ENCODE measurements at regions not wholly inside any gene's neighbourhood (a gene's known extent, or its start where the extent isn't known, plus 50 kb on each side); places are given as distances from the start of the nearest gene placed in this dataset.

DNA sequence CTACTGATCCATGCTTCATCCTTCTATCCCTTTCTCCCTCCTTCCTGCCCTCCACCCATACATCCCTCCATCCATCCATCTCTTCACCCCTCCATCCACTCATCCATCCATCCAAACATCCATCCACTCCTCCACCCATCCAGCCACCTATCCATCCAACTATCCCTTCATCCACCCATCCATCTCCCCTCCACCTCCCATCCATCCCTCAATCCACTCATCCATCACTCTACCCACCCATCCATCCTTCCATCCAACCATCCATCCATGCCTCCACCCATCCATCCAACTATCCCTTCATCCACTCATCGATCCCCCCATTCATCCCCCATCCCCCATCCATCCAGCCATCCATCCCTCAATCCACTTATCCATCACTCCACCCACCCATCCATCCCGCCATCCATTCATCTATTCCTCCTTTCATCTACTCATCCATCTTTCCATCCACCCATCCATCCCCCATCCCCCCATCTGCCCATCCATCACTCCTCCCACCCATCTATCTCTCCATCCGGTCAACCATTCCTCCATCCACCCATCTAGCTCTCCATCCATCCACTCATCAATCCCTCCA is 132.4 kb upstream of the IQSEC1 start:
- TF ChIP-seq POLR2A (IDR thresholded peaks at IDR 0.05; ENCODE audit: low read length) = no peak
- no peak for TF ChIP-seq GATA1 (IDR thresholded peaks at IDR 0.05; ENCODE audit: low read depth, low read length)

DNA sequence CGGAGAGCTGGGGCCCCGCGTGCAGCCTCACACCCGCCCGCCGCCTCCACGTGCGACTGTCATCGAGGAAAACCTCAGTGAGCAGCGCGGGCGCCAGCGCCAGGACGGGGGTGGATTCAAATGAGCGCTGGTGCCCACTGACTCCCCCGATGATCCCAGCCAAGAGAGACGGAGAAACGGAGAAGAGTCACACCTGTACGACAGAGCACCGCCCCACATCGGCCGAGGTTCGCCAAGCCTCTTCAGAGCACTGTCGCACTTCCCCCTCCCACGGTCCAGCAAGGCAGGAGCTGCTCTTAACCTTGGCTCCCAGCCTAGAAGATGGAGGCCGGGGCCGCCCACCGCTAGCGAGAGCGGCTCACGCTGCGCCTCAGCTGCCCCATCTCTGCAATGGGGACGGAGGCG is 130.9 kb upstream of the IQSEC1 start:
- DNase-seq = no peak
- TF ChIP-seq POLR2A (IDR thresholded peaks at IDR 0.05; ENCODE audit: low read length) (no peak), GATA1 (IDR thresholded peaks at IDR 0.05; ENCODE audit: low read depth, low read length) (no peak)

More for the DNA sequence above, 132.4 kb upstream of the IQSEC1 start:
- no peak for DNase-seq

DNA sequence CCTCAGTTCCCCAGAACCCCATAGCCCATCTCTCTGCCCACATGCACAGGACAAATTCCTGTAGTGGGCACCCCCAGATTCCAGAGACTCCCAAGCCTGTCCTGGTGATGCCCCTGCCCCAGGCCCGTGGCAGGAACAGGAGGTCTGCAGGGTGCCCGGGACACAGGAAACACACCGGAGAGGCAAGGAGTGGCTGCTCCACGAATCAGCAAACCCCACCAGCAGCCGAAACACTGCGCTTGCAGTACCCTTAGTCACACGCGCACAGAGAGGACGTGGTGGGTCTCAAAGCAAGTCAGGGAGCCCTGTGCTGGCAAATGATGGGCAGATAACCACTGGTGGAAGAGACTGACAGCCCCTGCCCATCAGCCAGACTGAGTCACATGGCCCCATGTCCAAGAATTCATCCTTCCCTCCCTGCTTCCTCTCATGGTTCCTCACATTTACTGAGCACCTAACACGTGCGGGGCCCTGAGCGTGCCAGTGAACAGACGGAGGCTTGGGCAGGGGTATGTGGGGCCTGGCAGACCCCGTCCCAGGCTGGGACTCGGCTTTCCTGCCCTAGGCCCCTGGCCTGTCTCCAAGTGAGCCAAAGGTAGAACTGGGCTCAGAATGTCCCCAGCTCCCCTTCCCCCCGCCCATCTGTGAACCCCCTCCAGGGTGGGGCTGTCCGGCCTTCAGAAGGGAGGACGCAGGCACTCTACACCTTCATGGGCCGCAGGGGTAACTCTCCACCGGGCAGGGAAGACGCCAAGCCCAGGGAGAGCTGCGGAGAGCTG is 130.4 kb upstream of the IQSEC1 start:
- DNase-seq = no peak
- TF ChIP-seq GATA1 (IDR thresholded peaks at IDR 0.05; ENCODE audit: low read depth, low read length) (no peak), POLR2A (IDR thresholded peaks at IDR 0.05; ENCODE audit: low read length) (no peak)

DNA sequence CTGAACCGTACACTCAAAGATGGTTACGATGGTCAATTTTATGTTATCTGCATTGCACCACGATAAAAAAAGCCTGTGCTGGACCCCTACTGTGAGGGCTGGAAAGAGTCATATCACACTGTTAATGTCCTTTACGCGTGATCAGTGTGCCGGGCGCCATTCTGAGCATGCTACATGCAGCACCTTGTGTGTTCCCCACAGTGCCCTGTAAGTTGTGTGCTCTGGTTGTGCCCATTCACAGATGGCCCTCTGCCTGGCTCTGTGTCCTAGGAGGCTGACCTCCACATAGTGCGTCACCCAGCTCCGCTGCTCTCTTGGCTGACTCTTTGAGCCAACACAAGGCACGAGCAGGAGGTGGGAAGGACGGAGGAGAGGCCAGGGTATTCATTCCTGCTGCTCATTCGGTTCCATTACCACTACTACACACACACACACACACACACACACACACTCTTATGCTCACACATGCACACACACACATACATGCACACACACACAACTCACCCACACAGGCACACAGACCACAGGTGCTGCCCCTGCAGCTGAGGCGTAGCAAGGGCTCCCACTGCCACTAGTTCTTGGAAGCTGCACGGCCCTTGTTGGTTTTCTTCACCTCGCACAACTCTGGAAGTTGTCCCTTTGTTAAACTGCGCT is 129.6 kb upstream of the IQSEC1 start:
- no peak for DNase-seq
- TF ChIP-seq POLR2A (IDR thresholded peaks at IDR 0.05; ENCODE audit: low read length) = no peak
- TF ChIP-seq GATA1 (IDR thresholded peaks at IDR 0.05; ENCODE audit: low read depth, low read length) = no peak

DNA sequence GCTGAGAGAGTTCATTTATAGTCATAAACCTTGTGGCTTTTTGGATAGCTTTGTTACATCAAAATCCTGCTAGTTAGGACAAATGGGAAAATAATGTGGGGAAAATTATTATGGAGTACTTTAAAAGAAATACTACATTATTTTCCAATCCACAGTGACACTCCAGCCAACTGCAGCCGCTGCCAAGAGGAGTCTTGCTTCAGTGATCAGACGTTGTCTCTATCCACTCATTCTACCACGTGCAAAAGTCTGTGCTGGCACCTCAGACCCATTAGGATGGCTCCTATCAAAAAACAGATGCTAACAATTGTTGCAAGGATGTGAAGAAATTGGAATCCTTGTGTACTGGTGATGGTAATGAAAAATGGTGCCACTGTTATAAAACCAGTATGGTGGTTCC is 128.6 kb upstream of the IQSEC1 start:
- no peak for DNase-seq
- no peak for TF ChIP-seq GATA1 (IDR thresholded peaks at IDR 0.05; ENCODE audit: low read depth, low read length)
- TF ChIP-seq POLR2A (IDR thresholded peaks at IDR 0.05; ENCODE audit: low read length) = no peak

DNA sequence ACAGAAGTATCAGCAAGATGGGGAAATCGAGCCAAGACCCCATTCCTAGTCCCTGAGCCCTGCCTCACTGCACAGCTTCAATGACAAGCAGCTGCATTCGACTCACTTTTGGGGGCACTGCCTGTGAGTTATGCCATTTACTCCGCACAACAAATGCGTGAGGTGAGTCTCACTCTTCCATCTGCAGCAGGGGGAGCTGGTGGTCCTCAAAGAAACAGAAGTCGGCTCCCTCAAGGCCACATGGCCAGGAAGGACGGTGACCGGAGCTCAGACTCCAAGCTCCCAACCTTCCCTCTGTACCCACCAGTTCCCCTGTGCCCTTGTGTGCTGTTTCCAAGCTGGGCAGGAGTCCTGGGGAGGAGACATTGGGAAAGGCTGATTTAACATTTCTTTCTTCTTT is 127.7 kb upstream of the IQSEC1 start:
- DNase-seq = peak in 1 of 2 experiments; percentile 13

DNA sequence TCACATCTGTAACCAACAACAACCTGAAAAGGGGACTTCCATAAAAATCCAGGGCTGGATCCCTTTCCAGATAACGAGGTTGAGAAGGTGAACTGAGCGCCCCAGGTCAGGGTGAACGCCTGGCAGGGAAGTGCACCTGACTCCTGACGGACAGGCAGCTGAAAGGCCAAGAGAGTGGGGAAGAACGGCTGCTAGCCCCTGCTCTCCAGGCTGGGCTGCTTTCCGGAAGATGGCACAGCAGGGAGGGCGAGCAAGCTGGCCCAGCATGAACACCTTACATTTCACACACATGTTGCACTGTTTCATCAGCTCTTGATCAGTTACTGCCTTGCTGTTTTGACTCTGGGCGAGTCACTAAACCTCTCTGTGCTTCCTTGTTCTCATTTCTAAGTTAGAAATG is 127.2 kb upstream of the IQSEC1 start:
- DNase-seq = no peak
- TF ChIP-seq GATA1 (IDR thresholded peaks at IDR 0.05; ENCODE audit: low read depth, low read length) (no peak), POLR2A (IDR thresholded peaks at IDR 0.05; ENCODE audit: low read length) (no peak)

More for the DNA sequence above, 127.7 kb upstream of the IQSEC1 start:
- TF ChIP-seq GATA1 (IDR thresholded peaks at IDR 0.05; ENCODE audit: low read depth, low read length) (no peak), POLR2A (IDR thresholded peaks at IDR 0.05; ENCODE audit: low read length) (no peak)

DNA sequence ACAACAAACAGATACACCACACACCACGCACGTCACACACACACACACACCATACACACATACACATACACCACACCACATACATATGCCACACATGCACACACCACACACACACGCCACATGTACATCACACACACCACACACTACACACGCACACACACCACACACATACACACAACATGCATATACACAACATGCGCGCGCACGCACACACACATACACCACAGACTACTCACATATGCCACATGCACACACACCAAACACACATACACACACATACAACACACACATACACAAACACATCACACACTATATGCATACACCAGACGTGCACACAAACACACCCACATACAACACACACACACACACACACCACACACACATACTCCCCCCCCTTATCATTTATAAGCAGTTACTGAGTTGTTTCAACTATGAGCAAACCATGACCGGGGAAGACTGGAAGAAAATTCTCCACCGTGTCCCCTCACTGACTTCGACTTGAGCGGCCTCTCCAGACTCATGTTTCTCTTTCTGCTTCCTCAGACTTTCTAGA is 126.7 kb upstream of the IQSEC1 start:
- no peak for DNase-seq
- TF ChIP-seq GATA1 (IDR thresholded peaks at IDR 0.05; ENCODE audit: low read depth, low read length) (no peak), POLR2A (IDR thresholded peaks at IDR 0.05; ENCODE audit: low read length) (no peak)

DNA sequence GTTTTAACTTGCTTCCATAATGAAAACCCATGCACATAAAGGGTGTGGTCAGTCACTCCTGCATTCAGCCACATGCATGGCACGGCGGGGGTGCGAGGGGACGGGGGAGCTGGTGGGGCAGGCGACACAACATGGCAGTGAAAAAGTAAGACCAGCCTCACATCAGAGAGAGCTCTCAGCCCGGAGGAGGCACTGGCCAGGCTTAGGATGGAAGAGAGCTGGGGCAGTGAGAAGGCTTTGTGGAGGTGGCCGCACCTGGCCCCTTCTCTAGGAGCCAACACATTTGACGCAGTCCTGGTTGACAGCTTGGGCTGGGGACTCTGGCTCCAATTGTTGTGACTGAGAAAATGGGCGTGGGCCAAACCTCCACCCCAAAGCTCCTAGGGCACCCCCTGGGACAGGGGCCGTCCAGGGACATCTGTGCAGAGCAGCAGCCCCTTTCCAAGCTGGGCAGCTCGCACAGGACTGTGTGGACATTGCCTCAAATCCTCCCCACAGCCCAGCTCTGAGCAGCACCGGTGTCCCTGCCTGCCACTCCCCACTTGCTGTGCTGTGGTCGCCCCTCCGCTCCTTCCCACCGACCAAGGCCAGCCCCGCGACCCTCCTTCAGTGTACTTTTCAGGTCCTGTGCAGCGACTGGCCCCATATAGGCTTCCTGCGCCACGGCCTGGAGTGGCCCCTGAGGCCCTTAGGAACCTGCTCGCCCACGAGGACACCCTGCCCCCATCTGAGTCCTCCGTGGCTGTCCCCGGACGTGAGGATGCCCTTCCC is 126.0 kb upstream of the IQSEC1 start:
- TF ChIP-seq GATA1 (IDR thresholded peaks at IDR 0.05; ENCODE audit: low read depth, low read length) = no peak
- TF ChIP-seq POLR2A (IDR thresholded peaks at IDR 0.05; ENCODE audit: low read length) = no peak
- no peak for DNase-seq

DNA sequence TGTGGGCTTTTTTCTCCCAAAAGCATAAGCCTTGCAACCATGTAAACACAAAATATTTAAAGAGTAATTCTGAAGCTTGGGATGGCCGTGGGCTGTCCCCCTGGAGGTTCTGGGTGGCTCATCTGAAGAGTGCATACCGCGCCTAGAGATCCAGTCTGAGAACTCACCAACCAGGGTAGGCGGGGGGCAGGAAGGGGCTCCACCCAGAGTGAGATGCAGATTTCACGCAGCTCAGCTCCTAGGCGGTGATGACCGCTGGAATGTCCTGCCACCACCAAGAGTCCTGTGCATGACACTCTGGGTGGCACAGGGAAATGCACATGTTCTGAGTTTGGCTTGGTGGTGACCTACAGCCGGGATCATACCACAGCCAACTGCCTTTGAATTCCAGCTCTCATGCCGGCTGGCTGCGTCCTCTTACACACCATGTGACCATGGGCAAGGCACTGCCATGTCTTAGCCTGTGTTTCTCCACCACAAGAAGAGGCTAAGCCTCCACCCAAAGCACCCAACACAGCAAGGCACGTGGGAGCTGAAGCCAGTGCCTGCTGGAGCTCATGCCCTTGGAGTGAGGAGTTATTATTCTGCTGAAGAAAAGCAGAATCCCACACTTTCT is 125.1 kb upstream of the IQSEC1 start:
- no peak for DNase-seq
- TF ChIP-seq POLR2A (IDR thresholded peaks at IDR 0.05; ENCODE audit: low read length) = no peak
- no peak for TF ChIP-seq GATA1 (IDR thresholded peaks at IDR 0.05; ENCODE audit: low read depth, low read length)

DNA sequence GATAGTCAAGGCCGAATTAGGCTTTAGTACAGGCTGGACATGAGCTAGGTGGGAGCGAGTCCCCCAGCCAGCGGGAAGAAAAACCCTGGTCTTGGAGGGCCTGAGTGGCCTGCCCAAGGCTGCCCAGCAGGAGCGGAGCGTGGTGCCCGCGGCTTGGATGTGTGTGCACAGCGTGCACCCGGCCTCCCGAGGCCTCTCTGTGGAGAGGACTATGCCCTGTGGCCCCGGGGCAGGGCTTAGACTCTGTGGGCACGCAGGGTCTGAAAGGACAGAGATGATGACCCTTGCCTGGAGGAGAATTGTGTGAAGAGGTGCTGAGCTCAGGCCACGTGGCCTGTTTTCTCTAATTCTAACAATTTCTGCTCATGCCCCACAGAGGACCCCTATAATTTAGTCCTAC is 124.6 kb upstream of the IQSEC1 start:
- DNase-seq = no peak
- TF ChIP-seq GATA1 (IDR thresholded peaks at IDR 0.05; ENCODE audit: low read depth, low read length) (no peak), POLR2A (IDR thresholded peaks at IDR 0.05; ENCODE audit: low read length) (no peak)

DNA sequence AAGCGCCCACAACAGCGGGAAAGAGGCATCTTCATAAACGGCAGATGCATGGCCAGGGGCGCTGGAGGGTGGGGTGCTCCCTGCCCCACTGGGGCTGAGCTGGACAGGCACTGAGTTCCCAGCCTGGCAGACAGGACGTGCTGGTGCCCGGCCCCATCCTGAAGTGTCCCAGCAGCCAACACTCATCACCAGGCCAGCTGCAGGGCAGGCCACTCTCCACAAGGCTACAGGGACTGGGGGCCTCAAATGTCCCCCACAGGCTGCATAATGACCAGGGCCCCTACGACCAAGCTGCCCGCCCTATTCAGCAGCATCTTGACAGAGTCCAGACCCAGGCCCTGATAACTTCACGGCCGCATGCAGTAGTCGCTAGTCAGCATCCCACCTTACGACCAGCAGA is 124.1 kb upstream of the IQSEC1 start:
- TF ChIP-seq GATA1 (IDR thresholded peaks at IDR 0.05; ENCODE audit: low read depth, low read length) (no peak), POLR2A (IDR thresholded peaks at IDR 0.05; ENCODE audit: low read length) (no peak)
- DNase-seq = no peak

DNA sequence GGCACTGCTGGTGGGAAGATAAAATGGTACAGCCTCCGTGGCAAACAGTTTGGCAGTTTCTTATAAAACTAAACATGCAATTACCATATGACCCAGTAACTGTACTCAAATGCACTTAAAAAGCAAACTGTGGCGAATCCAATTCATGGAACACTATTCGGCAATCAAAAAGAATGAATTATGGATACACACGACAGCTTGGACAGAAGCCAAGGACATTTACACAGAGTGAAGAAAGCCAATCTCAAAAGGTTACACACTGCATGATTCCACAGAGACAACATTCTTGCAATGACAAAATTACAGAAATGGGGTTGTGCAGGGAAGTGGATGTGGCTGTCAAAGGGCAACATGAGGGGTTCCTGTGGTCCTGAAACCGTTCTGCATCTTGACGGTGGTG is 122.1 kb upstream of the IQSEC1 start:
- TF ChIP-seq POLR2A (IDR thresholded peaks at IDR 0.05; ENCODE audit: low read length) (no peak), GATA1 (IDR thresholded peaks at IDR 0.05; ENCODE audit: low read depth, low read length) (no peak)
- no peak for DNase-seq
